GM12874 (cell line): ENCODE measurements at regions not wholly inside any gene's neighbourhood (a gene's known extent, or its start where the extent isn't known, plus 50 kb on each side); places are given as distances from the start of the nearest gene placed in this dataset.

Source experiments
- CTCF ChIP-seq: IDR thresholded peaks from 2 replicates; pipeline ENCODE4 v1.5.1; 2011; ENCODE audit warnings: low read depth, mild to moderate bottlenecking, control low read depth, low read length, moderate library complexity; ENCODE audit not compliant: insufficient read depth

DNA sequence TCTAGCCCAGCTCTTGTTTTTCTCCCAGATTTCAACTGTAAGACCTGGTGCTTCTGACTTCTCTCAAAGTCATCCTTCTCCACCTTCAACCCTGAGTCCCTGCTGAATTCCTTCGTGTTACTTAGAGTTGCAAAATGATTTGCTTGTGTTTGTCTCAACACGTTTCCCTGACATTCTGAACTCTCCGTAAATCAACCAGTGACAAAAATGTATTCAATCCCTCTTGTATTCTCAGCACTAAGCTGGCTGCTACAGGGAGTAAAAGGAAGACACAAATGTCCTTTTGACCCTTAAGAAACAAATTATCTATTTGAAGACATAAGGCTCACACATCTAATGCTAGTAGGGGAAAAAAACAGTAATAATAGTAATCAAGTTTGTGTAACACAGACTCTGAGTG lies 514.0 kb upstream of the TMPO start:
- no peak for TF ChIP-seq CTCF

DNA sequence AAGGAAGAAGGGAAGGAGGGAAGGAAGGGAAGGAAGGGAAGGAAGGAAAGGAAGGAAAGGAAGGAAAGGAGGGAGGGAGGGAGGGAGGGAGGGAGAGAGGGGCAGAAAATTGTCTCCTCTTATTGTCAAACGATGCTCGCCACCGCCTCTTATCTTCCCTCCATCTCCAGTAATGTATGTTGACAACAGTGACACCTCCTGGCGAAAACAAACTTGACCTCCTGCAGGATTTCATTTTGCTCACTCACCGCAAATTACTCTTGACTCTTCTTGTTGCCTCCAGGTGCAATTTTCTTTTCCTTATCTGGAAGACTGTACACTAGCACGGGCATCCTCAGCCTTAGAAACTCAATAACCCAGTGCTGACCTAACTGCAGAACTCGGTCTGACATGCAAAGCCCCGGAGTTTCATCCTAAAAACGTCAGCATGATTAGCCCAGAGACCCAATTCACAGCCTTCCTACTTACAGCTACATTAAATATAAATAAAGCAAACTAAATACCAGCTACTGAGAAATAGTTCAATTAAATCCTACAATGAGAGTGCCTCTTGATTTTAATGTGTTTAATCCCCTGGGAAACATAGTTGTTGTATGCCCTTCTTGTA lies 512.4 kb upstream of the TMPO start:
- peak; percentile 52; the same call in 1 of the 2 replicates for TF ChIP-seq CTCF

GRCh38 chr12:98007963-98008362 lies 507.4 kb upstream of the TMPO start:
- TF ChIP-seq CTCF: no peak

DNA sequence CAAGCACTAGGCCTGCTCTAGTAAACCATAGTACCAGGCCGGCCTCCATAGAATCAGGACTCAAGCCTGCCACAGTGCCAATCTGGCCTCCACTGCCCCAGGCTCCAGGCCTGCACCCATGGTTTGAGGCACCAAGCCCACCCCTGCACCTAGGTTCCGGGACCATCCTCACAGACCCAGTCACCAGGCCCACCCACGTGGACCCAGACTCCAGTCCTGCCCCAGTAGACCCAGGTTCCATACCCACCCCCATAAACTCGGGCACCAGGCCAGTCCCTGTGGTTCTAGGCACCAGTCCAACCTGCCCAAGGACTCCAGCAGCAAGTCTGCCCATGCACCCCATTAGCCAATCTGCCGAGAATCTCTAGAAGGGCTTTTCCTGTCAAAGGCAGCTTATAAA lies 501.8 kb upstream of the TMPO start:
- TF ChIP-seq CTCF: no peak

DNA sequence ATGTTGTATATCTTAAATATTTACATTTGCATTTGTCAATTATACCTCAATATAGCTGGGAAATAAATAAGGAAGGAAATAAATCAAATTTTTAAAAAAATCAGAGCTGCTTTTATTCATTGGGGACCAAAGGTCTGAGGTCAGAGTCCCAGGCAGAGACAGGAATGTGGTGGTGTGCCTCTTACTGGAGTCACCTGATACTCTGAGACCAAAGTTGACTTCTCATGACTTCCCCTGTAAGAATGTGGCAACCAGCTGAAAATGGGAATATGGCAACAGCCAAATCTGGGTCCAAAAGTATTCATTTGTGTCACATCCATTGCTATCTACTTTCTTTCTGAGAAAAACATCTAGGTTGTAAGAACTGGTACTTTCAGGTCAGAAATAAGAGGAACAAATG lies 496.6 kb upstream of the TMPO start:
- TF ChIP-seq CTCF: no peak

GRCh38 chr12:98020376-98020775 lies 495.0 kb upstream of the TMPO start:
- TF ChIP-seq CTCF: no peak

DNA sequence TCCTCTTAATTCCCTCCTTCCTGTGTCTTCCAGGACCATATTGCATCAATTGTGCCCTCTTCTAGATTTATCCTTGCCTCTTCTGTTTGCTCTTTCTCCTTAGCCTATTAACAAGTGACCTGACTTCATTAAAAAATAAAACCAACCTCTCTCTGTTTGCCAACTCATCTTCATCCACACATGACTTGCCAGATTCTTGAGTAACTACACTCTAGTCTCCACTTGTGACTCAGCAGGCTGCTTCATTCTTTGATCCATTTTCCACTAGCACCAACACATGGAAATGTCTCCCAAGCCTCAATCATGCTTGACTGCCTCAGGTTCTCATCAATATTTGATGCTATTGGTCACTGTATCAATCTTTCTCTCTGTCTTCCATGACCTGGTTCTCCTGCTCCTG lies 492.4 kb upstream of the TMPO start:
- no peak for TF ChIP-seq CTCF
